ENCODE measurements at regions not wholly inside any gene's neighbourhood (a gene's known extent, or its start where the extent isn't known, plus 50 kb on each side); places are given as distances from the start of the nearest gene placed in this dataset.

DNA sequence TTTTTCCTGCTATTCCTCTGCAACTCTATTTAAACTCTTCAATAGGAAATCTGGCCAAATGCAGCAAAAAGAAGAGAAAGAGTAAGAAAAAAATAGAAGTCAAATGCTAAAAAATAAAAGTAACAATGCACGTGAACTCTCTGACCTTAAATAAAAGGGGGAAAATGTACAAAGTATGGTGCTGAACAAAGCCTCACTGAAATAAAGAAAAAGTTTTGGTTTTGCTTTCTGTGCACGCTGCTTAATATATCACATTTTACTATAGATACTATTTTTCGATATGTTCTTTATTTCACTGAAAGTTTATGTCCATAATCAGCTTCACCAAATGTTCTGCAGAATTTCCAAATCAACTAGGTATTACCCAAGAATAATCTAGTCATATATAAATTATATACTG, 396.3 kb downstream of the CBLN2 start:
- no peak for DNase-seq (ENCODE audit: low read depth, low spot score)
- H3K4me3 ChIP-seq (ENCODE audit: insufficient read length, low read depth), result no peak overlapping the region
- no peak overlapping the region for H3K9ac ChIP-seq (ENCODE audit: insufficient read length, low read depth)
- H3K9me3 ChIP-seq (ENCODE audit: insufficient read depth, low read length), result no peaks in the 10 kb centered on the region
- H3K36me3 ChIP-seq (ENCODE audit: insufficient read depth, insufficient read length, low read length), result no peaks in the 10 kb centered on the region
- H3K4me1 ChIP-seq (ENCODE audit: insufficient read depth, insufficient read length), result no peaks in the 10 kb centered on the region
- H3K27me3 ChIP-seq (ENCODE audit: insufficient read depth, insufficient read length), result no peaks in the 10 kb centered on the region
- TF ChIP-seq ZNF274 (IDR thresholded peaks at IDR 0.05; ENCODE audit: low read depth, low read length) (no peak), SUZ12 (IDR thresholded peaks at IDR 0.05; ENCODE audit: extremely low read depth, insufficient read depth, insufficient read length) (no peak), YY1 (IDR thresholded peaks at IDR 0.05; ENCODE audit: insufficient read depth, insufficient read length) (no peak)

GRCh38 chr18:72140007-72140406, 404.1 kb downstream of the CBLN2 start:
- no peak overlapping the region for H3K4me3 ChIP-seq (ENCODE audit: insufficient read length, low read depth)
- no peak for TF ChIP-seq YY1 (IDR thresholded peaks at IDR 0.05; ENCODE audit: insufficient read depth, insufficient read length)

GRCh38 chr18:72128649-72129048, 415.5 kb downstream of the CBLN2 start:
- H3K27me3 ChIP-seq (ENCODE audit: insufficient read depth, insufficient read length), result no peaks in the 10 kb centered on the region
- no peak overlapping the region for H3K4me3 ChIP-seq (ENCODE audit: insufficient read length, low read depth)
- TF ChIP-seq ZNF274 (IDR thresholded peaks at IDR 0.05; ENCODE audit: low read depth, low read length) (no peak), SUZ12 (IDR thresholded peaks at IDR 0.05; ENCODE audit: extremely low read depth, insufficient read depth, insufficient read length) (no peak)
- H3K36me3 ChIP-seq (ENCODE audit: insufficient read depth, insufficient read length, low read length), result no peaks in the 10 kb centered on the region
- no peaks in the 10 kb centered on the region for H3K9me3 ChIP-seq (ENCODE audit: insufficient read depth, low read length)
- H3K9ac ChIP-seq (ENCODE audit: insufficient read length, low read depth), result no peak overlapping the region
- H3K4me1 ChIP-seq (ENCODE audit: insufficient read depth, insufficient read length), result no peaks in the 10 kb centered on the region
- no peak for DNase-seq (ENCODE audit: low read depth, low spot score)

More at GRCh38 chr18:72140007-72140406, 404.1 kb downstream of the CBLN2 start:
- Histone ChIP-seq H3K4me1 (ENCODE audit: insufficient read depth, insufficient read length) (no peaks in the 10 kb centered on the region), H3K9me3 (ENCODE audit: insufficient read depth, low read length) (no peaks in the 10 kb centered on the region), H3K9ac (ENCODE audit: insufficient read length, low read depth) (no peak overlapping the region), H3K36me3 (ENCODE audit: insufficient read depth, insufficient read length, low read length) (no peaks in the 10 kb centered on the region), H3K27me3 (ENCODE audit: insufficient read depth, insufficient read length) (no peaks in the 10 kb centered on the region)
- DNase-seq (ENCODE audit: low read depth, low spot score), result no peak

DNA sequence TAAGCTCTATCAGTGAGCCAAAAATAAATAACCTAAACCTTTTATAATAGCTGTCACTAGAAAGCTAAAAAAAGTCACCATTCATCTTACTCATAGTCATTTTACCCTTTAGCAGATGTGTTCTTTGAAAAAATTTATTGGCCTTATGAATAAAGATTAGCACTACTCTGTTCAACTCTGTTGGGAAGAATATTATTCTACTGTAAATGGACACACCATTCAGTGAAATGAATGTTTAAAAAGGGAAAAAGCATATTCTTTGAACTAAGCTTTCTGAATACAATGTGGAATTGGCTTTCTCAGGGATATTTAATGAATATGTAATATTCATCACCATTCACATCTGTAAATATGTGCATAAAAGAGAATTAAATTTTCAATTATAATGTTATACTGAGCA, 422.0 kb downstream of the CBLN2 start:
- H3K27me3 ChIP-seq (ENCODE audit: insufficient read depth, insufficient read length), result no peaks in the 10 kb centered on the region
- no peak overlapping the region for H3K9ac ChIP-seq (ENCODE audit: insufficient read length, low read depth)
- H3K9me3 ChIP-seq (ENCODE audit: insufficient read depth, low read length), result no peaks in the 10 kb centered on the region
- DNase-seq (ENCODE audit: low read depth, low spot score), result no peak
- TF ChIP-seq YY1 (IDR thresholded peaks at IDR 0.05; ENCODE audit: insufficient read depth, insufficient read length) (no peak), ZNF274 (IDR thresholded peaks at IDR 0.05; ENCODE audit: low read depth, low read length) (no peak), SUZ12 (IDR thresholded peaks at IDR 0.05; ENCODE audit: extremely low read depth, insufficient read depth, insufficient read length) (no peak)
- H3K4me1 ChIP-seq (ENCODE audit: insufficient read depth, insufficient read length), result no peaks in the 10 kb centered on the region
- H3K36me3 ChIP-seq (ENCODE audit: insufficient read depth, insufficient read length, low read length), result no peaks in the 10 kb centered on the region
- no peak overlapping the region for H3K4me3 ChIP-seq (ENCODE audit: insufficient read length, low read depth)

GRCh38 chr18:72119082-72119481, 425.1 kb downstream of the CBLN2 start:
- TF ChIP-seq YY1 (IDR thresholded peaks at IDR 0.05; ENCODE audit: insufficient read depth, insufficient read length), result no peak
- TF ChIP-seq SUZ12 (IDR thresholded peaks at IDR 0.05; ENCODE audit: extremely low read depth, insufficient read depth, insufficient read length), result no peak
- no peak for TF ChIP-seq ZNF274 (IDR thresholded peaks at IDR 0.05; ENCODE audit: low read depth, low read length)
- no peak for DNase-seq (ENCODE audit: low read depth, low spot score)
- Histone ChIP-seq H3K4me1 (ENCODE audit: insufficient read depth, insufficient read length) (no peaks in the 10 kb centered on the region), H3K27me3 (ENCODE audit: insufficient read depth, insufficient read length) (no peaks in the 10 kb centered on the region), H3K9me3 (ENCODE audit: insufficient read depth, low read length) (no peaks in the 10 kb centered on the region), H3K4me3 (ENCODE audit: insufficient read length, low read depth) (no peak overlapping the region), H3K9ac (ENCODE audit: insufficient read length, low read depth) (no peak overlapping the region), H3K36me3 (ENCODE audit: insufficient read depth, insufficient read length, low read length) (no peaks in the 10 kb centered on the region)

- no peaks in the 10 kb centered on the region for H3K27me3 ChIP-seq (ENCODE audit: insufficient read depth, insufficient read length)
- no peak overlapping the region for H3K9ac ChIP-seq (ENCODE audit: insufficient read length, low read depth)
- no peak overlapping the region for H3K4me3 ChIP-seq (ENCODE audit: insufficient read length, low read depth)
- no peaks in the 10 kb centered on the region for H3K4me1 ChIP-seq (ENCODE audit: insufficient read depth, insufficient read length)
- DNase-seq (ENCODE audit: low read depth, low spot score), result no peak
- no peaks in the 10 kb centered on the region for H3K36me3 ChIP-seq (ENCODE audit: insufficient read depth, insufficient read length, low read length)
- no peaks in the 10 kb centered on the region for H3K9me3 ChIP-seq (ENCODE audit: insufficient read depth, low read length)
- TF ChIP-seq SUZ12 (IDR thresholded peaks at IDR 0.05; ENCODE audit: extremely low read depth, insufficient read depth, insufficient read length) (no peak), ZNF274 (IDR thresholded peaks at IDR 0.05; ENCODE audit: low read depth, low read length) (no peak), YY1 (IDR thresholded peaks at IDR 0.05; ENCODE audit: insufficient read depth, insufficient read length) (no peak)
Measured at GRCh38 chr18:72114801-72115594, 429.1 kb downstream of the CBLN2 start.

DNA sequence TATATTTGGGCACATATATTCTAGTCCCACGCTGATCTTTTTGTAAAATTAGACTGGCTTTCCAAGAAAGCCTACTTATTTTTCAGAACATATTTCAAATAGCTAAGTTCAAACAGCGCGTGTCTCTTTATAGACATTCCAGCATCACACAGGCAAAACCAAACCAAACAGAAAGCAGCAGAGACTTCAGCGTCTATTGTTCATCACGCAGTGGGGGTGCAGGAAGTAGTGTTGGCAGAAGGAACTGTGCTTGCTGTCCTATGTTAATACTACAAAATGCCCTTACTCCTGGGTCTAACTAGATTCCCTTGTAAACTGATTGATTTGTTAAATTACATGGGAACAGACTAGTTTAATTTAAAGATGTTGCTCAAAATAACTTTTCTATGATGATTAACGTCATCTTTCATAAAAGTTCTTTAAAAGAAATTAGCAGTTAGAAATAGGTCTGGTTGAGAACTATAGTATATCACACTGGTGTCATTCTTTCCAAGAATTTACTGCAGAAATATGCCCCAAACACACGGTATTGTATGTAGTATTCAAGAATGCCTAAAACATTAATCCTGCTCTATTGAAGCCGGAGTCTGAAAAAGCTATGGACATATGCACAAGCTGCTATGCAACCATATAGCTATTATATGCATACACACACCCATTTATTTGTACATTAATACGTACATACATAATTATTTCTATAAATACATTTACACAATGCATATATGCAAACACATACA, 436.3 kb downstream of the CBLN2 start:
- Histone ChIP-seq H3K9me3 (ENCODE audit: insufficient read depth, low read length) (no peaks in the 10 kb centered on the region), H3K4me3 (ENCODE audit: insufficient read length, low read depth) (no peak overlapping the region), H3K4me1 (ENCODE audit: insufficient read depth, insufficient read length) (no peaks in the 10 kb centered on the region), H3K27me3 (ENCODE audit: insufficient read depth, insufficient read length) (no peaks in the 10 kb centered on the region), H3K36me3 (ENCODE audit: insufficient read depth, insufficient read length, low read length) (no peaks in the 10 kb centered on the region), H3K9ac (ENCODE audit: insufficient read length, low read depth) (no peak overlapping the region)
- TF ChIP-seq SUZ12 (IDR thresholded peaks at IDR 0.05; ENCODE audit: extremely low read depth, insufficient read depth, insufficient read length) (no peak), YY1 (IDR thresholded peaks at IDR 0.05; ENCODE audit: insufficient read depth, insufficient read length) (no peak), ZNF274 (IDR thresholded peaks at IDR 0.05; ENCODE audit: low read depth, low read length) (no peak)
- no peak for DNase-seq (ENCODE audit: low read depth, low spot score)
